Epithelial cell of proximal tubule (primary cell): ENCODE measurements at regions not wholly inside any gene's neighbourhood (a gene's known extent, or its start where the extent isn't known, plus 50 kb on each side); places are given as distances from the start of the nearest gene placed in this dataset.

Source experiments
- DNase-seq: peaks from one replicate; pipeline ENCODE4 v3.0.0-alpha.2; 2011; ENCODE audit warnings: low read depth
- H3K4me3 ChIP-seq: 2 replicates; pipeline ENCODE4 v1.5.1; 2011; ENCODE audit warnings: low read depth, mild to moderate bottlenecking, low read length
- CTCF ChIP-seq: conservative IDR thresholded peaks from 2 replicates; pipeline ENCODE4 v1.5.1; 2012; ENCODE audit warnings: low read depth, mild to moderate bottlenecking, low read length

- no peak for TF ChIP-seq CTCF
- no peak overlapping the region for H3K4me3 ChIP-seq
- DNase-seq: no peak
These were observed 452.6 kb downstream of the TLR4 start for GRCh38 chr9:118156846-118157245.

GRCh38 chr9:118162716-118163115 is 458.5 kb downstream of the TLR4 start:
- DNase-seq: peak; percentile 31
- no peak for TF ChIP-seq CTCF
- H3K4me3 ChIP-seq: no peak overlapping the region

GRCh38 chr9:118163751-118164150 is 459.5 kb downstream of the TLR4 start:
- DNase-seq: no peak
- TF ChIP-seq CTCF: no peak
- H3K4me3 ChIP-seq: no peak overlapping the region

- no peak for TF ChIP-seq CTCF
- DNase-seq: no peak
- no peak overlapping the region for H3K4me3 ChIP-seq
These were observed 461.2 kb downstream of the TLR4 start for GRCh38 chr9:118165451-118165850.

- no peak overlapping the region for H3K4me3 ChIP-seq
- peak; percentile 13 for DNase-seq
- peak; percentile 98 for TF ChIP-seq CTCF
These were observed 466.1 kb downstream of the TLR4 start for GRCh38 chr9:118170032-118170955.

GRCh38 chr9:118177241-118177640 is 473.0 kb downstream of the TLR4 start:
- TF ChIP-seq CTCF: no peak
- no peak for DNase-seq
- H3K4me3 ChIP-seq: no peak overlapping the region

GRCh38 chr9:118183576-118183975 is 479.4 kb downstream of the TLR4 start:
- no peak overlapping the region for H3K4me3 ChIP-seq
- peak; percentile 9 for DNase-seq
- TF ChIP-seq CTCF: no peak
